Common myeloid progenitor, CD34-positive (primary cell): ENCODE measurements at regions not wholly inside any gene's neighbourhood (a gene's known extent, or its start where the extent isn't known, plus 50 kb on each side); places are given as distances from the start of the nearest gene placed in this dataset.

Source experiments
- CTCF ChIA-PET: fragments of 350-600 bp; sonication (Branson Sonifier 250); formaldehyde crosslinking; loops from one replicate; lab custom pipeline; 2021; ENCODE audit warnings: antibody characterized with exemption; lab: Charles Lee
- POLR2A ChIA-PET: fragments of 350-600 bp; sonication (Branson Sonifier 250); formaldehyde crosslinking; loops from one replicate; lab custom pipeline; 2021; ENCODE audit warnings: antibody characterized with exemption; lab: Charles Lee
- DNase-seq, 3 donors: peaks; one replicate each; pipeline versions ENCODE4 v3.0.0 to v3.0.0-alpha.2; 2013
- H3K27ac ChIP-seq, 2 experiments: 1 replicate in 1 of 2; 2 replicates in 1 of 2; pipeline ENCODE4 v1.7.0; 2013; ENCODE audit warnings: inconsistent platforms in 2 of 2, low read length in 2 of 2, mild to moderate bottlenecking in 2 of 2, low read depth in 1 of 2, moderate library complexity in 1 of 2; ENCODE audit not compliant: severe bottlenecking in 2 of 2, insufficient read depth in 1 of 2, poor library complexity in 1 of 2
- H3K27me3 ChIP-seq, 5 experiments: replicated peaks in 2 of 5; 1 replicate in 3 of 5; 2 replicates in 2 of 5; pipeline versions ENCODE4 v1.6.1 to v1.7.0; 2013; ENCODE audit warnings: low read length in 4 of 5, mild to moderate bottlenecking in 2 of 5, moderate library complexity in 2 of 5, inconsistent platforms in 1 of 5; ENCODE audit not compliant: insufficient read depth in 5 of 5, control insufficient read depth in 4 of 5
- H3K36me3 ChIP-seq, 4 experiments: 1 replicate in 2 of 4; 2 replicates in 2 of 4; pipeline versions ENCODE4 v1.6.1 to v1.7.0; 2013; ENCODE audit warnings: low read length in 3 of 4, control low read depth in 1 of 4, mild to moderate bottlenecking in 1 of 4; ENCODE audit not compliant: control insufficient read depth in 4 of 4, insufficient read depth in 4 of 4
- H3K4me1 ChIP-seq, 4 experiments: 1 replicate in 3 of 4; 2 replicates in 1 of 4; pipeline versions ENCODE4 v1.6.1 to v1.7.1; 2013; ENCODE audit warnings: low read length in 3 of 4, mild to moderate bottlenecking in 3 of 4, control low read depth in 1 of 4, inconsistent platforms in 1 of 4, moderate library complexity in 1 of 4; ENCODE audit not compliant: control insufficient read depth in 4 of 4, insufficient read depth in 4 of 4; ENCODE audit errors: control extremely low read depth in 1 of 4
- H3K4me3 ChIP-seq, 7 experiments: 1 replicate in 4 of 7; 2 replicates in 3 of 7; pipeline versions ENCODE4 v1.5.1 to v1.7.0; 2013; ENCODE audit warnings: mild to moderate bottlenecking in 7 of 7, low read length in 6 of 7, moderate library complexity in 6 of 7, inconsistent platforms in 2 of 7, low read depth in 2 of 7, control low read depth in 1 of 7; ENCODE audit not compliant: insufficient read depth in 4 of 7, control insufficient read depth in 1 of 7; ENCODE audit errors: extremely low read depth in 1 of 7
- H3K9me3 ChIP-seq, 5 experiments: 1 replicate in 4 of 5; 2 replicates in 1 of 5; pipeline versions ENCODE4 v1.6.1 to v1.7.1; 2013; ENCODE audit warnings: low read length in 4 of 5, mild to moderate bottlenecking in 2 of 5, inconsistent platforms in 1 of 5, low read depth in 1 of 5, moderate library complexity in 1 of 5; ENCODE audit not compliant: control insufficient read depth in 4 of 5, insufficient read depth in 2 of 5; ENCODE audit errors: control extremely low read depth in 1 of 5
- WGBS: methylation state at CpG from one replicate; pipeline ENCODE4 v1.1.5; 2013; ENCODE audit not compliant: insufficient coverage; 5-methylcytosine and 5-hydroxymethylcytosine counted together

DNA sequence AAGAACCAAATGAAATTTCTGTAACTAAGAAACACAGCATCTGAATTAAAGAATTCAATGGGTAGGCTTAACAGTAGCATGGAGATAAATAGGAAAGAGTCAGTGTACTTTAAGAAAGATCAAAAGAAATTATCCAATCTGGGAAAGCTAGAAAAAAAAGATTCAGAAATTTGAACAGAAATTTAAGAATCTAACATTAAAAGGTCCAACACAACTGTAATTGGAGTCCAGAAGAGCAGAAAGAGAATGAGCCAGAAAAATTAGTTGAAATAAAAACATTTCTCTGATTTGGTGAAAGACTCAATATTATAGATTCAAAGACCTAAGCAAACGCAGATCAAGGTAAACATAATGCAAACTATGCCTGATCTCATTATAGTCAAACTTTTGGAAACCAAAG lies 187.1 kb downstream of the C3orf38 start:
- Histone ChIP-seq H3K9me3 (peaks cover 0 to 4% (median 0%) of the 10 kb centered on the region in 5 experiments), H3K36me3 (no peaks in the 10 kb centered on the region), H3K4me3 (no peak overlapping the region), H3K4me1 (no peaks in the 10 kb centered on the region), H3K27me3 (no peaks in the 10 kb centered on the region), H3K27ac (no peak overlapping the region)
- ChIA-PET CTCF (no interaction called here), POLR2A (no interaction called here)
- no CpG with 5 or more reads among the region's 1 CpG for WGBS
- no peak for DNase-seq

DNA sequence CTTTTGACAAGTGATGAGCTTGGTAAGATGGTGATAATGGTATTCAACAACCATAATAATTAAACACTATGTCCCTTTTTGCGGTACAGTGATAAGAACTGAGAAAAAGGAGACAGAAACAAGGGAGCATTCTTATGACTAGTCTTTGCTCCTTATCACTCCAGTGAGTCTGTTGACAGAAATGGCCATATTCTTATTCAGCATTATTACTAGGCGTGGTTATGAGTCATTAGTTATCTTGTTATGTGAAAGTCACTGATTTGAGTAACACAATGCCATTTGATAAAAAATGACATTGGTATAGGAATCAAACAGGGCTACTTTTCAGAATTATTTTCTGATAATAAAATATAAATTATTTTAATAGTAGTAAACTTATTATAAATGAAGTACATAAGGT lies 193.5 kb downstream of the C3orf38 start:
- no peaks in the 10 kb centered on the region for H3K4me1 ChIP-seq
- no CpG with 5 or more reads among the region's 2 CpGs for WGBS
- DNase-seq: no peak
- ChIA-PET CTCF (no interaction called here), POLR2A (no interaction called here)
- H3K27ac ChIP-seq: no peak overlapping the region
- H3K27me3 ChIP-seq: no peaks in the 10 kb centered on the region
- H3K9me3 ChIP-seq: peaks cover 0 to 2% (median 0%) of the 10 kb centered on the region in 5 experiments
- H3K4me3 ChIP-seq: no peak overlapping the region
- H3K36me3 ChIP-seq: no peaks in the 10 kb centered on the region

DNA sequence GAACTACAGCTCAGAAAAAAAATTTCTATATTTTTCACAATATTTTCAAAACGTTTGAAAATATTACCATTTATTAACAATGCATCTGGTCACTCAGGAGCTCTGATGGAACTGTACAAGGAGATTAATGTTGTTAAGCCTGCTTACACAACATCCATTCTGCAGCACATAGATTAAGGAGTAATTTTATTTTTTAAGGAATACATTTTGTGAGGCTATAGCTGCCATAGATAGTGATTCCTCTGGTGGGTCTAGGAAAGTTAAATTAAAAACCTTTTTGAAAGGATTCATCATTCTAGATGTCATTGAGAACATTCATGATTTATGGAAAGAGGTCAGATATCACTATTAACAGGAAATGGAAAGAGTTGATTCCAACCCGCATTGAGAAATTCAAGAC lies 196.9 kb downstream of the C3orf38 start:
- Histone ChIP-seq H3K27me3 (no peaks in the 10 kb centered on the region), H3K4me3 (no peak overlapping the region), H3K36me3 (no peaks in the 10 kb centered on the region), H3K27ac (no peak overlapping the region), H3K4me1 (no peaks in the 10 kb centered on the region), H3K9me3 (peaks cover 0 to 2% (median 0%) of the 10 kb centered on the region in 5 experiments)
- CTCF ChIA-PET: no interaction called here
- POLR2A ChIA-PET: no interaction called here
- 91% methylated on average over 1 of the region's 2 CpGs for WGBS
- no peak for DNase-seq

DNA sequence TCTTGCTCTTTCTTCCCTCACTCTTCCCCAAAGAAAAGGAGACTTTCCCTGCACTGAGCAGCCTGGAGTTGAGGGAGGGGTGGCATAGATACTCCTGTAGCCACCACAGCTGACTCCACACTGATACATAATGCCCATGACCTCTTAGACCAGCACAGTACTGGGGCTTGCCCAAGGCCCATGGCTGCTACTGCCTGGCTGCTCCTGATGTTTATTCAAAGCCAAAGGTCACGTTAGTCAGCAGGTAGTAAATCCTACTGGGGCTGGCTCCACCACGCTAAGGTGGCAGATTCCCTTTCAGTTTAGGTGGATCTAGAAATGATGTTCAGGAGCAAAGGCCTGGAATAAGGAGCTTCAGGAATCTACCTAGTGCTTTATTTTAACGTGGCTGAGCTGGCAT lies 212.7 kb downstream of the C3orf38 start:
- H3K27me3 ChIP-seq: no peaks in the 10 kb centered on the region
- ChIA-PET POLR2A (no interaction called here), CTCF (no interaction called here)
- no peaks in the 10 kb centered on the region for H3K36me3 ChIP-seq
- H3K4me3 ChIP-seq: no peak overlapping the region
- H3K9me3 ChIP-seq: peaks cover 0 to 6% (median 3%) of the 10 kb centered on the region in 5 experiments
- no peaks in the 10 kb centered on the region for H3K4me1 ChIP-seq
- WGBS: 100% methylated on average over 2 of the region's 3 CpGs
- no peak overlapping the region for H3K27ac ChIP-seq
- DNase-seq: no peak

DNA sequence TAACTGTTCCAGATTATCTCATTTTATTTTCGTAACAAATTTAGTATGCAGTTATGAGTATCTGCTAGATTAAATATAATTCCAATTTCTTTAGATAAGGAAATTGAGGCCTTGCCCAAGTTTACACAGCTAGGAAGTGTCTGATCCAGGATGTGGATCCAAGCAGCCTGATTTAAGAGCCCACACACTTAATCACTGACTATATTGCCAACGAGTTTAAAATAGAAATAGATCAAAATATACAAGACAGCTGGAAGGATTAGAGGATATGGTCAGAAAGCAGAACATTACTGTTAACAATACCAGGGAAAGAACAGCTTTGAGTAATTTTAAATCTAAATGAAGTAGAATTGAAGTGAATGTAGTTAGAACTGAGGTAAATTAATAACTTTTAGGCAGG lies 215.2 kb downstream of the C3orf38 start:
- H3K4me3 ChIP-seq: no peak overlapping the region
- no peaks in the 10 kb centered on the region for H3K4me1 ChIP-seq
- DNase-seq: no peak
- no peak overlapping the region for H3K27ac ChIP-seq
- POLR2A ChIA-PET: no interaction called here
- H3K27me3 ChIP-seq: no peaks in the 10 kb centered on the region
- no peaks in the 10 kb centered on the region for H3K36me3 ChIP-seq
- peaks cover 2 to 6% (median 3%) of the 10 kb centered on the region in 5 experiments for H3K9me3 ChIP-seq
- CTCF ChIA-PET: no interaction called here
- no CpG with 5 or more reads among the region's 2 CpGs for WGBS

DNA sequence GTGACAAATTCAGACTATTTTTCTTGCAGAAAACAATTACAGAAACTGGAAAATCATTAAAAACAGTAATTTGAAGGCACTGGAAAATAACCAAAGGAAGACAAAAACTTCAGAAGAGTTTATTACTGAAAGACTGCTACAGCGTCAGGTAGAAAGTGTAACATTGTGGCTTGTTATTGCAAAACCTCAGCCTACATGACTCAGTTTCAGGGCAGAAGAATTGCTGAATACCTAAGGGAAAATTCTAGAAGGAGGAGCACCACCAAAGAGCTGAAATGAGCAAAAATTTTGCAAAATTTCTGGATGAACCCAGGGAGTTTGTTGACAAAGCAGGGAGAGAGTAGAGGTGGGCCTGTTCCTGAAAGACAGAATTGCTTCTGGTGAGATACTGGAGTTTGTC lies 219.6 kb downstream of the C3orf38 start:
- POLR2A ChIA-PET: no interaction called here
- Histone ChIP-seq H3K4me1 (no peaks in the 10 kb centered on the region), H3K27ac (no peak overlapping the region), H3K36me3 (no peaks in the 10 kb centered on the region), H3K9me3 (peaks cover 0 to 3% (median 0%) of the 10 kb centered on the region in 5 experiments), H3K4me3 (no peak overlapping the region), H3K27me3 (no peaks in the 10 kb centered on the region)
- WGBS: 100% methylated on average over 1 of the region's 1 CpG
- no peak for DNase-seq
- CTCF ChIA-PET: no interaction called here

DNA sequence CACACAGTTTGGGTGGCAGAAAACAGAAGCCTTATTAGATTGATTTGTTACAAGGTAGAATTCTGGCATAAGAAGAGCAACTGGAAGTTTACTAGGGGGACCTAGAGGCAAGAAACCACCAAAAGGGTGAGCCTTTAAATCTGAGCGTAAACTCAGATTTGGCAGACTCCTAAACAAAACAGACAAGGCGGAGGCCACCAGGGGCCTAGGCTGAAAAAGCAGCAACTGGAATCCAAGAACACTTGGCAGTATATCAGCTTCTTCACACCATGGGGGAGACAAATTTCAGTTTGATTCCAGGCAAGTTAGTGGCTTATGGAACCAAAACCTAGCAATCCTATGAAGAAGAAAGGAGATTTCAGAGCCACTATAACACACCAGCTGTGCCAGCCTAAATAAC lies 220.0 kb downstream of the C3orf38 start:
- no peak overlapping the region for H3K27ac ChIP-seq
- H3K27me3 ChIP-seq: no peaks in the 10 kb centered on the region
- DNase-seq: no peak
- POLR2A ChIA-PET: no interaction called here
- no peaks in the 10 kb centered on the region for H3K36me3 ChIP-seq
- WGBS: 100% methylated on average over 2 of the region's 2 CpGs
- no peaks in the 10 kb centered on the region for H3K4me1 ChIP-seq
- CTCF ChIA-PET: no interaction called here
- H3K9me3 ChIP-seq: peaks cover 0 to 3% (median 0%) of the 10 kb centered on the region in 5 experiments
- H3K4me3 ChIP-seq: no peak overlapping the region
